Endothelial cell (in vitro differentiated cells): ENCODE measurements at regions not wholly inside any gene's neighbourhood (a gene's known extent, or its start where the extent isn't known, plus 50 kb on each side); places are given as distances from the start of the nearest gene placed in this dataset.
"Not testable (repeated sequence)": the region's sequence is repeated elsewhere in the genome, so short reads cannot be mapped to it uniquely, and the experiment has no call there.

Experiments
- DNase-seq: peaks from one replicate; pipeline ENCODE4 v3.0.0; 2021; ENCODE audit warnings: low spot score
- H3K27ac Mint-ChIP-seq: one replicate; pipeline ENCODE4 v1.8.0; 2021; ENCODE audit warnings: mixed read lengths, inconsistent platforms; ENCODE audit not compliant: unreplicated experiment
- H3K27me3 Mint-ChIP-seq: one replicate; pipeline ENCODE4 v1.8.0; 2021; ENCODE audit warnings: mild to moderate bottlenecking, moderate library complexity, mixed read lengths, inconsistent platforms; ENCODE audit not compliant: unreplicated experiment
- H3K36me3 Mint-ChIP-seq: one replicate; pipeline ENCODE4 v1.8.0; 2021; ENCODE audit warnings: mild to moderate bottlenecking, low read depth, mixed read lengths, inconsistent platforms; ENCODE audit not compliant: unreplicated experiment
- H3K4me1 Mint-ChIP-seq: one replicate; pipeline ENCODE4 v1.8.0; 2021; ENCODE audit warnings: mild to moderate bottlenecking, mixed read lengths, inconsistent platforms; ENCODE audit not compliant: unreplicated experiment
- H3K4me3 Mint-ChIP-seq: one replicate; pipeline ENCODE4 v1.8.0; 2021; ENCODE audit warnings: mild to moderate bottlenecking, mixed read lengths, inconsistent platforms; ENCODE audit not compliant: unreplicated experiment
- H3K9me3 Mint-ChIP-seq: one replicate; pipeline ENCODE4 v1.8.0; 2021; ENCODE audit warnings: mixed read lengths, inconsistent platforms; ENCODE audit not compliant: unreplicated experiment
- CTCF ChIP-seq: fragments of 200-600 bp; sonication (generic); IDR thresholded peaks from one replicate; pipeline ENCODE4 v1.5.0; 2021; ENCODE audit warnings: antibody characterized with exemption; ENCODE audit not compliant: unreplicated experiment

- H3K27ac Mint-ChIP-seq, result no peak overlapping the region
- peaks cover 34% of the 10 kb centered on the region for H3K27me3 Mint-ChIP-seq
- no peak for TF ChIP-seq CTCF
- no peak for DNase-seq
- no peaks in the 10 kb centered on the region for H3K4me1 Mint-ChIP-seq
- no peak overlapping the region for H3K4me3 Mint-ChIP-seq
- H3K36me3 Mint-ChIP-seq, result peaks cover 42% of the 10 kb centered on the region
- peaks cover 84% of the 10 kb centered on the region for H3K9me3 Mint-ChIP-seq
Measured at GRCh38 chr21:9008636-9009035, 1512.7 kb upstream of the TPTE start.

- Mint-ChIP-seq H3K9me3 (peaks cover 81% of the 10 kb centered on the region), H3K27me3 (peaks cover 34% of the 10 kb centered on the region), H3K36me3 (peaks cover 42% of the 10 kb centered on the region)
- H3K4me1 Mint-ChIP-seq, DNase-seq, H3K4me3 Mint-ChIP-seq, H3K27ac Mint-ChIP-seq: not testable (repeated sequence)
Measured at GRCh38 chr21:9009267-9010016, 1511.9 kb upstream of the TPTE start.

GRCh38 chr21:9010121-9010795 is 1511.1 kb upstream of the TPTE start:
- H3K27ac Mint-ChIP-seq, H3K4me1 Mint-ChIP-seq, DNase-seq, H3K4me3 Mint-ChIP-seq: not testable (repeated sequence)
- peaks cover 86% of the 10 kb centered on the region for H3K9me3 Mint-ChIP-seq
- peaks cover 36% of the 10 kb centered on the region for H3K27me3 Mint-ChIP-seq
- H3K36me3 Mint-ChIP-seq, result peaks cover 49% of the 10 kb centered on the region

GRCh38 chr21:9010936-9011890 is 1510.2 kb upstream of the TPTE start:
- DNase-seq, H3K4me3 Mint-ChIP-seq: not testable (repeated sequence)
- peaks cover 52% of the 10 kb centered on the region for H3K36me3 Mint-ChIP-seq

GRCh38 chr21:9011916-9012315 is 1509.5 kb upstream of the TPTE start:
- H3K4me1 Mint-ChIP-seq, H3K4me3 Mint-ChIP-seq, DNase-seq, H3K27ac Mint-ChIP-seq: not testable (repeated sequence)
- peaks cover 49% of the 10 kb centered on the region for H3K36me3 Mint-ChIP-seq
- peaks cover 78% of the 10 kb centered on the region for H3K9me3 Mint-ChIP-seq
- H3K27me3 Mint-ChIP-seq, result peaks cover 35% of the 10 kb centered on the region

More at GRCh38 chr21:9010936-9011890, 1510.2 kb upstream of the TPTE start:
- H3K27me3 Mint-ChIP-seq, result peaks cover 37% of the 10 kb centered on the region
- H3K27ac Mint-ChIP-seq, H3K4me1 Mint-ChIP-seq: not testable (repeated sequence)
- peaks cover 85% of the 10 kb centered on the region for H3K9me3 Mint-ChIP-seq

- Mint-ChIP-seq H3K36me3 (peaks cover 38% of the 10 kb centered on the region), H3K9me3 (peaks cover 64% of the 10 kb centered on the region), H3K27me3 (peaks cover 28% of the 10 kb centered on the region)
- H3K27ac Mint-ChIP-seq, H3K4me3 Mint-ChIP-seq, H3K4me1 Mint-ChIP-seq, DNase-seq: not testable (repeated sequence)
Measured at GRCh38 chr21:9013502-9014242, 1507.7 kb upstream of the TPTE start.

GRCh38 chr21:9014243-9014734 is 1507.1 kb upstream of the TPTE start:
- not testable (repeated sequence) for DNase-seq, H3K4me3 Mint-ChIP-seq, H3K27ac Mint-ChIP-seq, H3K4me1 Mint-ChIP-seq
- peaks cover 34% of the 10 kb centered on the region for H3K36me3 Mint-ChIP-seq
- H3K9me3 Mint-ChIP-seq, result peaks cover 58% of the 10 kb centered on the region
- peaks cover 28% of the 10 kb centered on the region for H3K27me3 Mint-ChIP-seq

GRCh38 chr21:9015483-9016197 is 1505.7 kb upstream of the TPTE start:
- peaks cover 25% of the 10 kb centered on the region for H3K27me3 Mint-ChIP-seq
- H3K27ac Mint-ChIP-seq, H3K4me3 Mint-ChIP-seq, H3K4me1 Mint-ChIP-seq, DNase-seq: not testable (repeated sequence)
- peaks cover 28% of the 10 kb centered on the region for H3K36me3 Mint-ChIP-seq
- H3K9me3 Mint-ChIP-seq, result peaks cover 49% of the 10 kb centered on the region

GRCh38 chr21:9017206-9017605 is 1504.2 kb upstream of the TPTE start:
- DNase-seq, H3K4me3 Mint-ChIP-seq, H3K27ac Mint-ChIP-seq, H3K4me1 Mint-ChIP-seq: not testable (repeated sequence)
- peaks cover 20% of the 10 kb centered on the region for H3K36me3 Mint-ChIP-seq
- H3K27me3 Mint-ChIP-seq, result peaks cover 20% of the 10 kb centered on the region
- peaks cover 44% of the 10 kb centered on the region for H3K9me3 Mint-ChIP-seq
